EH (cell line): ENCODE measurements at regions not wholly inside any gene's neighbourhood (a gene's known extent, or its start where the extent isn't known, plus 50 kb on each side); places are given as distances from the start of the nearest gene placed in this dataset.
"Not testable (repeated sequence)": the region's sequence is repeated elsewhere in the genome, so short reads cannot be mapped to it uniquely, and the experiment has no call there.

Experiments used
- DNase-seq: peaks from one replicate; pipeline ENCODE4 v3.0.0-alpha.2; 2015; ENCODE audit warnings: low read depth

DNA sequence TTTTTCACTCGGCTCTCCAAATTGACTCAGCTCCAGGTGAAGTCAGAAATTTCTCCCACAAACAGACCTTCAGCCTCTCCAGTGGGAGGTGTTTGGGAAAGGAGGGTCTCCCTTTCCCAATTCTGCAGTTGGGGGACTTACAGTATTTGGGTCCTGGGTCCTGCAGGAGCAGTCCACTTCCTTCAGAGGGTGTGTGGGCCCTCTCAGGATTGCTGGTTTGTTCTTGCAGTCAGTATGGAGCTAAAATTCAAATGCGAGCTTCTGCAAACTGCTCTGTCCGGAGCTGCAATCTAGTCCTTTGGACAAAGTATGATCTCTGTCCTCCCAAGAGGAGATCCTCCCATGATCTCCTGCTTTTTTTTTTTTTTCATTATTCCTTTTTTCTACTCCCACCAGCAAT lies 87.9 kb upstream of the MSTN start:
- DNase-seq, result no peak

DNA sequence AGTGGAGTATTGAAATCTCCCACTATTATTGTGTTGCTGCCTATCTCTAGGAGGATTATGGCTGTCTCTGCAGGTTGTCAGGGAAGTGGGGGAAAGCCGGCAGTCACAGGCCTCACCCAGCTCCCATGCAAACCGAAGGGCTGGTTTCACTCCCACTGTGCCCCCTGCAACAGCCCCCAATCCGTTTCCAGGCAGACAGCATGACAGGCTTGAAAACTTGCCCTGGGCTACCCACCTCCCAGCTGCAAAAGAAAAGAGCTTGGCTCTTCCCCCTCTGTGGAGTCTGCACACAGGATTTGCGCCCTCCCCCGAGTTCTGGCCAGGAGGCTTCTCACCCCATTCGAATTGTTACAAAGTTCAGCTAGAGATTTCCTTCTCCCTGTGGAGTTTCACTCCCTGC lies 87.4 kb upstream of the MSTN start:
- DNase-seq, result no peak

DNA sequence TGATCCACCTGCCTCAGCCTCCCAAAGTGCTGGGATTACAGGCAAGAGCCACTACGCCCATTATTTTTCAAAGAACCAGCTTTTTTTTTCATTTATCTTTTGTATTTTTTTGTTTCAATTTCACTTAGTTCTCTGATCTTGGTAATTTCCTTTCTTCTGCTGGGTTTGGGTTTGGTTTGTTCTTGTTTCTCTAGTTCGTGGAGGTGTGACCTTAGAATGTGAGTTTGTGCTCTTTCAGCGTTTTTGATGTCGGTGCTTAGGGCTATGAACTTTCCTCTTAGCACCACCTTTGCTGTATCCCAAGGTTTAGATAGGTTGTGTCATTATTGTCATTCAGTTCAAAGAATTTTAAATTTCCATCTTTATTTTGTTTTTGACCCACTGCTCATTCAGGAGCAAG lies 86.7 kb upstream of the MSTN start:
- DNase-seq, result no peak

- DNase-seq, result not testable (repeated sequence)
Observed at GRCh38 chr2:190146109-190146508, 83.6 kb upstream of the MSTN start.

DNA sequence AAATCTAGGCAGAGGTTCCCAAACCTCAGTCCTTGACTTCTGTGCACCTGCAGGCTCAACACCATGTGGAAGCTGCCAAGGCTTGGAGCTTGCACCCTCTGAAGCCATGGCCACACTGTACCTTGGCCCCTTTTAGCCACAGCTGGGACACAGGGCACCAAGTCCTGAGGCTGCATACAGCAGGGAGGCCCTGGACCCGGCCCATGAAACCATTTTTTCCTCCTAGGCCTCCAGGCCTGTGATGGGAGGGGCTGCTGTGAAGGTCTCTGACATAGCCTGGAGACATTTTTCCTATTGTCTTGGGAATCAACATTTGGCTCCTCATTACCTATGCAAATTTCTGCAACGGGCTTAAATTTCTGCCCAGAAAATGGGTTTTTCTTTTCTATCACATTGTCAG lies 77.9 kb upstream of the MSTN start:
- DNase-seq, result not testable (repeated sequence)

- DNase-seq, result no peak
Observed at GRCh38 chr2:190139371-190139770, 76.8 kb upstream of the MSTN start.

- no peak for DNase-seq
Observed at GRCh38 chr2:190138032-190138431, 75.5 kb upstream of the MSTN start.

- DNase-seq, result peak; percentile 6
Observed at GRCh38 chr2:190137561-190137960, 75.0 kb upstream of the MSTN start.

- DNase-seq, result no peak
Observed at GRCh38 chr2:190136825-190137224, 74.3 kb upstream of the MSTN start.

- DNase-seq, result no peak
Observed at GRCh38 chr2:190136259-190136658, 73.7 kb upstream of the MSTN start.

- DNase-seq, result no peak
Observed at GRCh38 chr2:190129421-190130199, 67.1 kb upstream of the MSTN start.

GRCh38 chr2:190127651-190128050 lies 65.1 kb upstream of the MSTN start:
- no peak for DNase-seq

GRCh38 chr2:190126798-190127197 lies 64.3 kb upstream of the MSTN start:
- no peak for DNase-seq

DNA sequence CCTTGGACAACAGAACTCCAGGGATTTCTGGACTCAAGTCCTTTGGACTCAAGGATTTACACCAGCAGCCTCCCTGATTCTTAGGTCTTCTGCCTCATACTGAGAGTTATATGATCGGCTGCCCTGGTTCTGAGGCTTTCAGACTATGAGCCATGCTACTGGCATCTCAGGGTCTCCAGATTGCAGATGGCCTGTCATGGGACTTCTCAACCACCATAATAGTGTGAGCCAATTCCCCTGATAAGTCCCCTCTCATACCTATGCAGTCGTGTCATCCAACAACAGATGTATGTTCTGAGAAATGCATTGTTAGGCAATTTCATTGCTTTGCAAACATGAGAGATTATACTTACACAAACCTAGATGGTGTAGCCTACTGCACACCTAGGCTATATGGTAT lies 61.4 kb upstream of the MSTN start:
- DNase-seq, result peak; percentile 30

- peak; percentile 24 for DNase-seq
Observed at GRCh38 chr2:190121971-190122370, 59.4 kb upstream of the MSTN start.

- DNase-seq, result no peak
Observed at GRCh38 chr2:190121305-190121704, 58.8 kb upstream of the MSTN start.

DNA sequence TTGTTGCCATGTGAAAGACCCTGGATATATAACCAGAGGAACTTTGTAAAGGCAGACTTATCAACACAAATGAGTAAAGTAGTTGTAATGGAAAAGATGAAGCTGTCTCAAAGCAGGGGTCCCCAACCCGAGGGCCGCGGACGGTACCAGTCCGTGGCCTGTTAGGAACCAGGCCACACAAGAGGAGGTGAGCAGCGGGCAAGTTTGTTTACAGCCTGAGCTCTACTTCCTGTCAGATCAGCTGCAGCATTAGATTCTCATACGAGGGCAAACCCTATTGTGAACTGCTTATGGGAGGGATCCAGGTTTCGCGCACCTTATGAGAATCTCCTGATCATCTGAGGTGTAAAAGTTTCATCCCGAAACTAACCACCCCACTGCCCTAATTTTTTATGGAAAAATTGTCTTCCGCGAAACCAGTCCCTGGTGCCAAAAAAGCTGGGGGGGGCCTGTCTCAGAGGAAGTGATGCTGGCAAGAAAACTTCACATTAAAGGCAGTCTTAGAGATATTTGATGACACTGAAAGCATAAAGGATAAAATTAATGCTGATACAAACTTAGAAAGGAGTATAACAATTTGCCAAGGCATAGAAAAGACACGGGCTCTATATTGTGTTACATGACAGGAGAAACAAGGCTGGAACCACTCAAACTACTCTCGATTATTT lies 57.5 kb upstream of the MSTN start:
- DNase-seq, result no peak

DNA sequence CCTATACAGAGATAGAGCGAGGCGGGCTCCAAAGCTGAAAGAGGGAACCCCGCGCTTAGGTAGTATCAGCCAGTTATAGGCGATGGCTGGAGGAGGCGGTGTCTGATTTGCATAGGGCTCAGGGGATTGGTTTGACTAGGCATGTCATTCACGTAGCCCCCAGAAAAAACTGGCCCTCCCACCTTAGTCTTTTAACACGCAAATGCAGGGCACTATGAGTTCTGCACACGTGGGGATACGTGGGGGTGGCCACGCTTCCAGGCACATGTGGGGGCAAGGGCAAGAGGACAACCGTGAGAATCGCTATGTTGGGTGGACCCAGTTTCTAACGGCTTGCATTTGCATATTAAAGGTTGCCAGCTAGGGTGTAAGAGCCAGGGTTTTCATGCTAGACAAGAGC lies 56.7 kb upstream of the MSTN start:
- DNase-seq, result no peak

DNA sequence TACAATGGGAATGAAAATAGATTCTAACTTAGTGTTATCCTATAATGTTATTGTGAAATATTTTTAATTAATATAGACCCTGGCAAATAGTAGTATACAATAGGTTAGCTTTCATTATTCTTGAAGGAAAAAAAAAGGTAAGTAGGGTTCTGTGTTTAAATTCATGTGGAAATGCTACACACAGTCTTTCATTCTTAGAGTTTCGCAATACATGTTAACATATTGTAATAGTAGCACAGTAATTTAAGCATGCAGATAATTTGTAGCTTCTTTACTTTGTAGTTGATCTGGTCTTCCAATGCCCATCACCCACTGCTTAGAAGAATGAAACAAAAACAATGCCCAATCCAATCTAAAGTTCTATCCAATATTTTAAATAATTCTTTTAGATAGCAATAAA lies 54.8 kb upstream of the MSTN start:
- no peak for DNase-seq

DNA sequence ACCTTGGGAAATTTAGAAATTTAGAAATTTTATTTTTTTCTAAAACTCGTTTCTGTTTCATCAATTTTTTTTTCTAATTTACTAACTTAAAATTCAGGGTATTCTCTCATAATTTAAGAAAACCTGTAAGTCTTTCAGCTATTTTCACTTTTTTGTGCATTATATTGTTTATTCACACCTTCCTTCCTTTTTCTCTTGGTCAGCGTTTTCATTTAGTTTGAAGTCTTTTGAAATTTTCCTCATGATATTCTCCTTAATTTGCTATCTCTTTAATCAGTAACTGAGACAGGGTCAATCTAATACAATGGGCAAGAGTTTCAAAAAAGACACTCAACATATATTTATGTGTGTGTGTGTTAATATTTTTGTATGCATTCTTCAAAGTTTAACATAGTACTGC lies 50.5 kb upstream of the MSTN start:
- DNase-seq, result no peak
